ENCODE measurements at regions not wholly inside any gene's neighbourhood (a gene's known extent, or its start where the extent isn't known, plus 50 kb on each side); places are given as distances from the start of the nearest gene placed in this dataset.

GRCh38 chr1:217010253-217010652 lies 287.0 kb upstream of the ESRRG start:
- no peak overlapping the region for H3K4me3 ChIP-seq
- no peak overlapping the region for H3K27ac ChIP-seq
- TF ChIP-seq, protein P1, sequence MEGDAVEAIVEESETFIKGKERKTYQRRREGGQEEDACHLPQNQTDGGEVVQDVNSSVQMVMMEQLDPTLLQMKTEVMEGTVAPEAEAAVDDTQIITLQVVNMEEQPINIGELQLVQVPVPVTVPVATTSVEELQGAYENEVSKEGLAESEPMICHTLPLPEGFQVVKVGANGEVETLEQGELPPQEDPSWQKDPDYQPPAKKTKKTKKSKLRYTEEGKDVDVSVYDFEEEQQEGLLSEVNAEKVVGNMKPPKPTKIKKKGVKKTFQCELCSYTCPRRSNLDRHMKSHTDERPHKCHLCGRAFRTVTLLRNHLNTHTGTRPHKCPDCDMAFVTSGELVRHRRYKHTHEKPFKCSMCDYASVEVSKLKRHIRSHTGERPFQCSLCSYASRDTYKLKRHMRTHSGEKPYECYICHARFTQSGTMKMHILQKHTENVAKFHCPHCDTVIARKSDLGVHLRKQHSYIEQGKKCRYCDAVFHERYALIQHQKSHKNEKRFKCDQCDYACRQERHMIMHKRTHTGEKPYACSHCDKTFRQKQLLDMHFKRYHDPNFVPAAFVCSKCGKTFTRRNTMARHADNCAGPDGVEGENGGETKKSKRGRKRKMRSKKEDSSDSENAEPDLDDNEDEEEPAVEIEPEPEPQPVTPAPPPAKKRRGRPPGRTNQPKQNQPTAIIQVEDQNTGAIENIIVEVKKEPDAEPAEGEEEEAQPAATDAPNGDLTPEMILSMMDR (IDR thresholded peaks at IDR 0.05) = no peak
- ATAC-seq (ENCODE audit: insufficient number of reproducible peaks, low FRiP score, low read depth) (no peak), DNase-seq (ENCODE audit: low spot score) (no peak)
- no peaks in the 10 kb centered on the region for H3K4me1 ChIP-seq (ENCODE audit: control insufficient read depth in 1 of 2, low read depth in 2 of 2)
- H3K27me3 ChIP-seq (replicated peaks; ENCODE audit: insufficient read depth) = no peaks in the 10 kb centered on the region
- H3K36me3 ChIP-seq = no peaks in the 10 kb centered on the region
- no peaks in the 10 kb centered on the region for H3K9me3 ChIP-seq

DNA sequence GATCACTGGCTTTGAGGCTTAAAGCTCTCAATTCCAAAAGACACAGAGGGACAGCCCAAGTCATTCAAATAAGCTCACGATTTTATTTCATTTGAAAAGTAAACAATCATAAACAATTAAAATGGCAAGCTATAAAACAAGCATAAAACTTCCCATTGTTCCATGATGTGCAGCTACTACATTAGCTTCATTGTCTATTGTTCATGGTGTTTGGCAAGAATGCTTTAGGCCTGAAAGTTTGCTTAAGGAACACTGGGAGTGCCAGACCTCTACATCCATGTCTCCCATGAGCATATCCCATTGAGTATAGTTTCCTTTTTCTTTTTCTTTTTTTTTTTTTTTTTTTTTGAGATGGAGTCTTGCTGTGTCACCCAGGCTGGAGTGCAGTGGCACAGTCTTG lies 286.1 kb upstream of the ESRRG start:
- DNase-seq (ENCODE audit: low spot score) = no peak
- Histone ChIP-seq H3K4me3 (no peak overlapping the region), H3K27me3 (replicated peaks; ENCODE audit: insufficient read depth) (no peaks in the 10 kb centered on the region), H3K27ac (no peak overlapping the region), H3K36me3 (no peaks in the 10 kb centered on the region), H3K4me1 (ENCODE audit: control insufficient read depth in 1 of 2, low read depth in 2 of 2) (no peaks in the 10 kb centered on the region), H3K9me3 (no peaks in the 10 kb centered on the region)
- TF ChIP-seq, protein P1 (IDR thresholded peaks at IDR 0.05) = no peak
- ATAC-seq (ENCODE audit: insufficient number of reproducible peaks, low FRiP score, low read depth) = no peak

DNA sequence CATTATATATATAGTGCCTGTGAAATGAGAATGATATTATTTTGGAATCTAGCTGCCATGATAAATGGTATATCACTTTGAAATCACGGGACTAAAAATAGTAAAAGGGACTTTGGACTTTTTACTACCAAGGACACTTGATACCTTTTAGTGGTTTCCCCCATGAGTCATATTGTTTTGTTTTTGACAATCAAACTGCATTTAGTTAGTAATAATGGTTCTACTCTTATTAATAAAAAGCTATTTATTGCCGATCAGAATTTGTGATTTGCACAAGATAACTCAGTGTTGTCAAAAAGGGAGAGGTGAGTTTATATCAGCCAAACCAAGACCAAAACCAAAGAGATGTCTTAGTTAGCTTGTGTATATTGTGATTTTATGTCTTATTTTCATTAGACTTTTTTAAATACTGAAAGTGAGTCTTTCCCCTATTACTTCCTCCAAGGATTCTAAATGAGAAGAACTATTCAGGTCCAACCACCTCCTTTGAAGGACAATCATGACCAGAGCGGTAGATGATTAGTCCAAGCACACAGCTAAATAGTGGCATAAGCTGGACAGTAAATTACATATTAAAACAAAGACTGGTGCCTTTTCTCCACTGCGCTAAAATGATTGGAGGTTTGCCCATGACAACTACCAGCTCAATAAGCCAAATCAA lies 281.7 kb upstream of the ESRRG start:
- TF ChIP-seq, protein P1 (IDR thresholded peaks at IDR 0.05) = no peak
- DNase-seq (ENCODE audit: low spot score) (no peak), ATAC-seq (ENCODE audit: insufficient number of reproducible peaks, low FRiP score, low read depth) (no peak)
- H3K27me3 ChIP-seq (replicated peaks; ENCODE audit: insufficient read depth) = no peaks in the 10 kb centered on the region
- H3K36me3 ChIP-seq = no peaks in the 10 kb centered on the region
- H3K4me3 ChIP-seq = no peak overlapping the region
- H3K9me3 ChIP-seq = no peaks in the 10 kb centered on the region
- H3K27ac ChIP-seq = no peak overlapping the region
- H3K4me1 ChIP-seq (ENCODE audit: control insufficient read depth in 1 of 2, low read depth in 2 of 2) = no peaks in the 10 kb centered on the region

GRCh38 chr1:217003355-217003754 lies 280.1 kb upstream of the ESRRG start:
- Histone ChIP-seq H3K27me3 (replicated peaks; ENCODE audit: insufficient read depth) (no peaks in the 10 kb centered on the region), H3K9me3 (no peaks in the 10 kb centered on the region), H3K4me3 (no peak overlapping the region), H3K4me1 (ENCODE audit: control insufficient read depth in 1 of 2, low read depth in 2 of 2) (no peaks in the 10 kb centered on the region), H3K27ac (no peak overlapping the region), H3K36me3 (no peaks in the 10 kb centered on the region)
- no peak for DNase-seq (ENCODE audit: low spot score)
- ATAC-seq (ENCODE audit: insufficient number of reproducible peaks, low FRiP score, low read depth) = no peak
- TF ChIP-seq, protein P1 (IDR thresholded peaks at IDR 0.05) = no peak

DNA sequence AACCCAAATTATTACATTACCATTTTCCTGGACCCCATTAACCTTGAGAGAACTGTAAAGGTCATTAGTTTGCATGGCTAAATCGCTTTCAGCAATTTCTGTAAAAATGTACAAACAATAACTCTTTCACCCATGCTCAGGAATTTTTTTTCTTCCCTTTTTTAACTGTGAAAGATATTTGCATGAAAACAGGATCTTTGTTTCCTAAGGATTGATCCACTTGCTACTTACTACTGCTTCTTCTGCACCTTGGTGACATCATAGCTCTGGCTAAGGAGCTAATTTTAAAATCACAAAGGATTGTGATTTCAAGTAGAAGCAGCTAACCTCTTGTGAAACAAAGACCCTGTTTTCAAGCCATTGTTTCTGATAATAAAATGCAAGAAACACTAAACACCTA lies 274.6 kb upstream of the ESRRG start:
- H3K4me1 ChIP-seq (ENCODE audit: control insufficient read depth in 1 of 2, low read depth in 2 of 2) = no peaks in the 10 kb centered on the region
- H3K27me3 ChIP-seq (replicated peaks; ENCODE audit: insufficient read depth) = no peaks in the 10 kb centered on the region
- H3K4me3 ChIP-seq = no peak overlapping the region
- ATAC-seq (ENCODE audit: insufficient number of reproducible peaks, low FRiP score, low read depth) = no peak
- no peaks in the 10 kb centered on the region for H3K36me3 ChIP-seq
- no peak overlapping the region for H3K27ac ChIP-seq
- no peaks in the 10 kb centered on the region for H3K9me3 ChIP-seq
- no peak for DNase-seq (ENCODE audit: low spot score)
- TF ChIP-seq, protein P1 (IDR thresholded peaks at IDR 0.05) = no peak

All from thoracic aorta (tissue), 2 donors.